HG03378 (cell line): ENCODE measurements at regions not wholly inside any gene's neighbourhood (a gene's known extent, or its start where the extent isn't known, plus 50 kb on each side); places are given as distances from the start of the nearest gene placed in this dataset.

ENCODE experiments used
- ATAC-seq: cut with Tn5 transposase; IDR thresholded peaks from one replicate; pipeline ENCODE4 v1.9.1; 2021; ENCODE audit warnings: mild to moderate bottlenecking, moderate library complexity; ENCODE audit not compliant: unreplicated experiment

DNA sequence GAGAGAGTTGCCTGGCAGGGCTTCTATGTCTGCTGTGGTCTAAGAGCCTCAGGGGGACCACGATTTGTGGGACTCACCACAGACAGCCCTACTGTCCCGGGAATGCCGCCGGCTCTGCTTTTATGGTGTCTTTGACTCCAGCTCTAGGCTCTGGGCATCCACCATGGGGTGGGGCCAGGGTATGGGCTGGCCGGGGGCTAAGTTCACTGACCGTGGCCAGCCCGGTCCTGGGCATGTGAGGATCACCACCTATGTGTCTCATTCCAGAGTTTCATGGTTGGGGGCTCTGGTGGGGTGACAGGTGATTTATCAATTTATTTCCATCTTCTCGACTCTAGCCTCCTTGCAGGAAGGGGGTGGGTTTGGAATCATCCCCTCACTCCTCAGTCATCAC is 139.4 kb downstream of the GADD45G start:
- ATAC-seq = no peak

DNA sequence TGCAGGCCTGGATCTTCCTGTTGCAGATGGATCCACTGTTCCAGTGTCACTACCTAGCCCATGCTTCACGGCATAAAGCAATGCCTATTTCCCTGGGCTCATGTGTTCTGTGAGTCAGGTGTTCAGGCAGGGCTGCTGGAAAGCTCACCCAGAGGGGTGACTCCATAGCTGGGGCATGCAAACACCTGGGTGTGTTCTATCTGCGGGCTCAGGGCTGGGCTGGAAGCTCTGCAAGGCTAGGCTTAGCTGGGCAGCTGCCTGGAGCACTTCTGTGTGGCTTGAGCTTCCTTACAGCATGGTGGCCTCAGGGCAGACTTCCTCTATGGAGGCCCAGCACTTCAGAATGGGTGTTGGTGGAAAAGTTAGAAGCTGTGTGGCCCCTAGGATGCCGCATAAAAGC is 139.9 kb downstream of the GADD45G start:
- no peak for ATAC-seq

DNA sequence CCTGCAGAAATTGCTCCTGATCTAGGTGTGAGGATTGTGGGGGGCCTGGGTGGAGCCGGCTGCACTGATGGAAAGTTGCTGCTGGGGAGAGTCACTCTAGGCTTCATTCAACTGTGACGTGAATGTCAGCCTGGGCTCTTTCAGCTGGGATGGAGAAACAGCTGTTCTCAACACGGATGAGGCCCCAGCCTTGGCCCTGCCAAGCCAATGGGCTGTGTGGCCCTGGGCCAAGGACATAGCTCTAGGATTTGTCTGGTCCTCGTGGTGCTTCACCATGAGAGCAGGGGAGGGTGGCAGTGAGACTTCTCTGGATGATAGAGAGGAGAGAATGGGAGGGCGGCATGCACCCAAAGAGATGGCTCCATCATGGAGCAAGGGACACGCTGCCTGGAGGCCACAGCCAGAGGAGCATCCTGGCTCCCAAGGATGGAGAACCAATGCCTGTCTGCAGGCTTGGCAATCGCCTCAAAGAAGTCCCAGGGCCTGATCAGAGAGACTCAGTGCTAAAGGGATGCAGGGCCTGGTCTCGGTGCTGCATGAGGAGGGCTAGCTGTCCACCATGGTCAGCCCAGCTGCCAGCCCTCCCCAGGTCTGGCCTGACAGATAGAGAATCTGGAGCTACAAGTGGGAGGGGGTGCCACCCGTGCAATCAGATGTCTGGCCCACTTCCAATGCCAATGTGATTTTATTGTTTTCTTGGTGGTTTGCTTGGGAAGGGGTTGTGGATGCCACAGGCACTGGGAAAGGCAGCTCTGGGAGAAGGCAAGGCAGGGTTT is 141.0 kb downstream of the GADD45G start:
- no peak for ATAC-seq

DNA sequence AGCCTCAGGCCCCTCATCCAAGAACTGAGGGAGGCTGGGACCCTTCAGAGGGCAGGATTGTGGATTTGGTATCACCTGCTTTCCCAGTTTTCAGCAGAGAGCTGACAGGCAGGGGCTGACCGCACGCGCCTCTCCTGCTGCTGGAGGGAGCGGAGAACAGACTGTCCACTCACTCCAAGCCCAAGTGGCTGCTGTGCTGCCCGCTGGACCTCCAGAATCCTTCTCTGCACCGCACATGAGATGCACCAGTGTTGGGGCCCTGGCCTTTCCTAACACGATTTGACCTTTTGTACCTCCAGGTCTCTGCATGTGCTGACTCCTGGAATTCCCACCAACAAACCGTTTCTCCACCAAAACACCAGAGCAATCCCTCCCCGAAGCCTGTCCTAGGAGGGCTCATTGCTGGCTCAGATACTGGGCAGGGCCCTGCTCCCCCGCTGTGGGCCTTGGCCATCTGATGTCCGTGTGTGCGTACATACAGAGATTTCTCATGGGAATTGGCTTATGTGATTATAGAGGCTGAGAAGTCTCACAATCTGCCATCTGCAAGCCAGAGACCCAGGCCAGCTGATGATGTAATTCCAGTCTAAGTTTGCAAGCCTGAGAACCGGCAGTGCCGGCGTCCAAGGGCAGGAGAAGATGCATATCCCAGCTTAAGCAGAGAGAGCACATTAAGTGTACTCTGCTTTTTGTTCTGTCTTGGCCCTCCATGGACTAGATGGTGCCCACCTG is 141.7 kb downstream of the GADD45G start:
- ATAC-seq = no peak

DNA sequence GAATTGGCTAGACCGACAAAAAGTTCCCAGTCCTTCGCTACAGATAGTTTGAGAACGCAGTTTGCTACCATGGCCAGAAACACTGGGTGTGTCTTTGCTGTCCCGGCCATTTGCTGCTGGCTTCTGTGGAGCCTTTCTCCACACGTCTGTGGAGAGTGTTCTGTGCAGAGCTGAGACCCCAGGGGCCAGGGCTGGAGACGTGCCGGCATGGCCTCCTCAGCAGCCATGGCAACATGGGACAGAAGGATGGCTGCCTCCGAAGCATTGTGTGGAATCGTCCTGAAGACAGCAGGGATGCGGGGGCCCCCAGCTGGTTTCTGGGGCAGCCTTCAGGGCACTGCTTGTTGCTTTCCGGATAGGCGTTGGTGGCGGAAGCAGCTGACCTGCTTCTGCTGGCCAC is 142.8 kb downstream of the GADD45G start:
- ATAC-seq = no peak

DNA sequence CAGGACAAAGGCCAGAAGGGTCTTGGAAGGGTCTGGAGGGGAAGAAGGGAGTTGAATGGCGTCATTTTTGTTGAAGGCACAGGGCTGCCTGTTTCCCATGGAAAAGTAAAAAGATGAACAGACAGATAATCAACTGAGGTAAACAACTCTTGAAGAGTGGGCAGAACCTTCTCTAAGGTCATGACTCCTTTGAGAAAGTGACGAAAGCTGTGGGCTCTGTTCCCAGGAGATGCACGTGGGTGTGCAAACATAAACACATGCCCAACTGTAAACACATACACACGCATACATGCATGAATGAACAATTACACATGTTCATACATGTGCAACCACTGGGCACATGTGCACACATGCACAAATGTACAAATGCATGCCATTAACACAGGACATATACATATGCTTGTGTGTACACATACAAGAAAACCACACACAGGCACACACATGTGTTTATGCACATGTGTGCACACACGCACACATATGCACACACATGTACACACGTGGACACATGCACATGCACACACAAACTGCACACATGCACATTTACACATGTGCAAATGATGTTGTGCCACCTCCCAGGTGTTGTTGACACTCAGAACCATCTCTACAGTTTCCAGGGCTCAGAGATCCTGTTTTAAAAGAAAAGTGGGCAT is 143.3 kb downstream of the GADD45G start:
- ATAC-seq = no peak

DNA sequence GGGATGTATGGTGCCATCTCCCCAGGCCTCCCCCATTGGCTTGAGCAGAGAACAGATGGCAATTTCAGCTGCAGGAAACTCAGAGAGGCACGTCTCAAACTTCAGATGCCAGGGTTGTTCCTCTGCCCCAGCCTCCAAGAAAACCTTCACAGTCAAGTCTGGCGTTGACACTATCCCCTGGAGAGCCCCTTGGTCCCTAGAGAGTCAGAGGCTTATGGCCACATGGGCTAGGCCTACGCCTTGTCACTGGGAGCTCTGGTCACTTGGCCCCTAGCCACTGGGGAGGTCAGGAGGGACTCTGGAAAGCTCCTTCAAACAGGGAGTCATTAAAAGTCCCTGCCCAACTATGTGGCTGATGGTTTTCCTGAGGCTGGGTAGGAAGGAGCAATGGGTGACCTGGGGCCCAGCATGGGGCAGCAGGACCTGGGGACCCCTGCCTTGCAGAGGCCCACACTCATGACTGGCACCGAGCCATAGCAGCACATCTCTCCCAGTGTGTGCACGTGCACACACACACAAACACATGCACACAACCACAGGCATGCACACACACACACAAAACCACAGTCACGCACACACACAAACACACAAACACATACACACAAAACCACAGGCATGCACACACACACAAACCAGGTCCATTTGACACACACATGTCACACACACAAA is 144.2 kb downstream of the GADD45G start:
- ATAC-seq = no peak

DNA sequence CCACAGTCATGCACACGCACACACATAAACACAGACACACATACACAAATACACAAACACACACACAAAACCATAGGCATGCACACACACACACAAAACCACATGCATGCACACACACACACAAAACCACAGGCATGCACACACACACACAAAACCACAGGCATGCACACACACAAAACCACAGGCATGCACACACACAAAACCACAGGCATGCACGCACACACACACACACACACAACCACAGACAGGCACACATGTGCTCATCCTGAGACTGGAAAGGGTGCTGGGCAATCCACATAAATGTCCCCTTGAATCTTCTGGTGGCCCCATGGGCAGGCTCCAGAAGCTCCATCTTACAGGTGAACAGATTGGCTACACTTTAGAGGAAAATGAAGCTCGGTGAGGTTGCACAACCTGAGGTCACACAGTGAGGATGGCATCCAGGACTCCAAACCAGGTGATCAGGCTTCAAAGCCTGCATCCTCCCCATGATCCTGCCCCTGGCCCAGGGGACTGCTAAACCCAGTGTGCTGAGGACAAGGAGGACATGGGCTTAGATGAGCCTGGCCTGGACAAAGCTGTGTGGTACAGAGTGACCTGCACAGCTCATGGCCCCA is 144.8 kb downstream of the GADD45G start:
- ATAC-seq = no peak

DNA sequence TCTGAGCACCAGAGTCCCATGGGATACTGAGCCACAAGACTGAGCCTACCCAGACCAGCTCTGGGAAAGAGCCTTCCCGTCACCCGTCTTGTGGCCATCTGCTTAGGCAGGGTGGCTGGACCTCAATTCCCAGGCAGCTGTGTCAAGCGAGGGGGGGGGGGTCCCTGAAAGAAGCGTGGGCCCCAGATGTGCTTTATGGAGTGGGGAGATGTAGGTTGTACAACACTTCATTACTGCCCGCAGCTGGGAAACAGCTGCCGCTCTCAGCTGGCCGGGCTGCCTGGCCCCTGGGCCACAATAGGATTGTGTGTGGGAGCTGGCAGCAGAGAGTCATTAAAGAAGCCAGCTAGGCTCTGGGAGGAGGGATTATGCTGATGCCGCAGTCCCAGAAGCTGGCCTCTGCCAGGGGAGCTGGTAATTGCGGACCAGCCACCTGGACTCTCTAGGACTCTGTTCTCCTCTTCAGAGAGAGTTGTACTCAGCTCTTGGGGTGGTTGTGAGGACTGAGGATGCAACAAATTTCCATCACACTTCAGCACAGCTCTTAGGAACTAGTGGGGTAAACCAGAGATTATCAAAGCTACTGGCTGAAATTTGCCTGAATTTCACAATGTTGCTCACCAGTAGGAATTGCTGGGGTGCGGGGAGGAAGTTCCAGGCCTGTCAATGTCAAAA is 145.4 kb downstream of the GADD45G start:
- ATAC-seq = no peak

DNA sequence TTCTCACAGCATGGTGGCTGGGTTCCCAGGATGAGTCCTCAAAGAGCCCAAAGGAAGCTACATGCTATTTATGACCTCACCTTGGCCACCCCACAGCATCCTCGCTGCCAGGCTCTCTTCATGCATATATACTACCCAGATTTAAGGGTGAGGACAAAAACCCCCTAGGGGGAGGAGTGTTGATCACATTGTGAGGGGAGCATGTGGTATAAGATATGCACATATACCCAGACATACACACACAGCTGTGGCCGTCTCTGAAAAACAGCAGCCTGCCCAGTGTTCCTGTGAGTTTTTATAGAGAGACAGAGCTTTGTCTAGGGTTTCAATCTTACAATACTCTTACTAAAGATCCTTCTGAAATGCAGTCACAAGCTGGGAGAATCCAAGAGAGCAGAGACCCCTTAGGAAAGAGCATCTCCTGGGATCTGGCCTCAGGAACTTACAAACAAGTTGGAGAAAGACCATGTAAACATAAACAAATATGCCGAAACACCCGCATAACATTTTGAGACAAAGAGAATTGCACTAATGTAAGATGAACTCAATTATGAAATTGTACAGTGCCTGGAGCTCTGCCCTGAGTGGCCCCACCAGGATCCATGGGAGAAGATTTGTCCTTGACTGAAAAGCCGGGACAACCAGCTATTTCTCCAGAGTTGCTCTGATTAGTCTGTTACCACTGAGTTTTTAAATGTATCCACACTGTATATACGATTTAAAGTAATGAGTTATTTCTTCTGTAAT is 146.4 kb downstream of the GADD45G start:
- ATAC-seq = no peak

DNA sequence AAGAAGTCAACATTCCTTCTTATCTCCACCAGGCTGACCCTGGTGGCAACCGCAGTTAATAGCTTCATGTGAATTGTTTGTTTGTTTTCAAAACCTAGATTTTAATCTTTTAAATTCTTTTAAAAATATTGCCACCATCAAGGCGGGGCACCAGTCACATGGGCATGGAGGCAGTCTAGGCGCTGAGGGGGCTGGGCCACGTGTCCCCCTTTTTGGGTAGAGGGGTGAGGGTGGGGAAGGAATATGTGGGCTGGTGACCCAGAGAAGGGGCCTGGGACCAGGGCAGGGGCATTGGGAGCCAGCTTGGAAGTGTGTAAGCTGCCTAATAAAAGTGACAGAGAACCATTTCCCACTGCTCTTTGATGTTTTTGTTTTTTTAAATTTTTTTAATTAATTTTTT is 147.3 kb downstream of the GADD45G start:
- ATAC-seq = no peak

DNA sequence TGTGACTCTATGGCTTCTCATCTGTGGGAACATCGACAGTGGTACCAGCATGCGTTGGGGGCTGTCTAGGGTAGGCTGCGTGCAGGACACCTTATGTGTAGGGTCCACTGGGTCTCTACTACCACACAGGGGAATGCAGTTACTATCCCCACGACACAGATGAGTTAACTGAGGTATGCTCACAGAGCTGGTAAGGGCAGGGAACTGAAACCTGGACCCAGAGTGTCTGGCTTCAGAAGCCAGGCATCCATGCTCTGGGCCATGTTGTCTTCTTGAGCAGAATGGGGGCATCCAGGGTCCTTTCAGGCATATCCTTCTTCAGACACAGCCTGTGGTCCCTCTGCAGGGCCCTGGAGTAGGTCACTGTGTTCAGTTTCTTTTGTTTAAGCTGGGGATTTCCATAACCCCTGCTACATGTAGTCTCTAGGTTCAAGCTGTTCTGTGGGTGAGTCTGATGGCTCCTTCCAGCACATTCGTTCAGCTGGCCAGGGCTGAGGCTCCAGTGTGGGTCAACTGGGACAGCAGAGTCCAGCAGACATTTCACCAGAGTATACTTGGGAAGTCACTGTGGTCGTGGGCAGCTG is 148.8 kb downstream of the GADD45G start:
- no peak for ATAC-seq

DNA sequence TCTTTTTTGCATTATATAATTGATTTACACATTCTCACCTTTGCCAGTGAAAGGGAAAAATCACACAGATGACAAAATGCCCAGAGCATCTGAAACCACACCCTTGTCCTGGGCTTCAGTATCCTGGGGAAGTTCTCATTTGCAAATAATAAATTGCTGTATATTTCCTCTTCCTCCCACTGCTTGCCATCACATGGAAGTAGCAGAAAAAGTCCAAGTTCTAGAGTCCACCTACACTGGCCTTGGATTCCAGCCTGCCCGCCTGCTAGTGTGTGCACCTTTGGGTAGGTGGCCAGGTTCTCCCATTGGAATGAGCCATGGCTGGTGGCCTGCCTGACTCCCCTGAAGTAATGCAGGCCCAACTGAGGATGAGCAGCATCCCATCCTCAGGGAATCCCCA is 149.4 kb downstream of the GADD45G start:
- ATAC-seq = no peak

DNA sequence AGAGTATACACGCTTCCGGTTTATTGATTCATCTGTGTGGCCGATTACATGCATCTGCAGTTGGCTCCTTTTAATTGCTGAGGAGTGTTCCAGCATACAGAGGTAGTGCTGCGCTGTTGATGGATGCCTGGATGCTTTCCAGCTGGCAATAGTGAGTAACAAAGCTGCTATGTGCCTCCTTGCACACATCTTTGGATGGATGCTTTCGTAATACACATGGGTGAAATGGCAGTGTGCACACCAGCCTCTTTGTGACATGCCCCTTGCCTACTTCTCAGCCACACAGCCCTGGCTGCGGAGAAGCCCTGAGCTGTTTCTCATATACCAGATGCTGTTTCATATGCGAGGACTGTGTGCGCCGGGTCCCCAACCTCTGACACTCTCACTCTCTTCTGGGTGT is 151.0 kb downstream of the GADD45G start:
- ATAC-seq = no peak

DNA sequence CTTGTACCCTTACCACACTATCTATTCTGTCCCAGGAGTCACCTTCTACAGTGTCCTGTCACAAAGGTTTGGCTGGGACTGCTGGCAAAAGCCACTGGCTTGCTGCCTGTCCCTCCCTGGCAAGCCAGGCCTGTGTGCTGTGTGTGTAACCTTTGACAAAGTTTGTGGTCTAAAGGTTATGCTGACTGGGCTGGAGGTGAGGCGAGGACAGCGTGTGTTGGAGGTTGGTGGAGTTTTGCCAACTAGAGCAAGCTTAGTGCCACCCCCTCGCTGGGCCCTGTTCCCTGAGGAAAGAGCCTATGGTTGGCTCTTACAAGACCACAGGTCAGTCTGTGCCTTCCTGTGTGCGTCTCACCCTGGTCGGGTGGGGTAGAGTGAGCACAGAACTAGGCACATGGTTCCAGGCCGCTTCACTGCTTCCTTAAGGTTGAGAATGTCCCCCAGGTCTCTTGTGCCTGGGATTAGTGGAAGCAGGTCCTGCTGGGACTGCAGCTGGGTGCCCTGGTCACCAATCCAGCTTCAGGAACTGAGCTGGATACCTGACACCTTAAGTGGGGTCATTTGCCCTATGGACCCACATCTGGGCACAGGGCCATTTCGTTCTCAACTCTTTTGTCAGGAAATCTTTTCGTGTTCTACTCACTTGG is 152.2 kb downstream of the GADD45G start:
- no peak for ATAC-seq

DNA sequence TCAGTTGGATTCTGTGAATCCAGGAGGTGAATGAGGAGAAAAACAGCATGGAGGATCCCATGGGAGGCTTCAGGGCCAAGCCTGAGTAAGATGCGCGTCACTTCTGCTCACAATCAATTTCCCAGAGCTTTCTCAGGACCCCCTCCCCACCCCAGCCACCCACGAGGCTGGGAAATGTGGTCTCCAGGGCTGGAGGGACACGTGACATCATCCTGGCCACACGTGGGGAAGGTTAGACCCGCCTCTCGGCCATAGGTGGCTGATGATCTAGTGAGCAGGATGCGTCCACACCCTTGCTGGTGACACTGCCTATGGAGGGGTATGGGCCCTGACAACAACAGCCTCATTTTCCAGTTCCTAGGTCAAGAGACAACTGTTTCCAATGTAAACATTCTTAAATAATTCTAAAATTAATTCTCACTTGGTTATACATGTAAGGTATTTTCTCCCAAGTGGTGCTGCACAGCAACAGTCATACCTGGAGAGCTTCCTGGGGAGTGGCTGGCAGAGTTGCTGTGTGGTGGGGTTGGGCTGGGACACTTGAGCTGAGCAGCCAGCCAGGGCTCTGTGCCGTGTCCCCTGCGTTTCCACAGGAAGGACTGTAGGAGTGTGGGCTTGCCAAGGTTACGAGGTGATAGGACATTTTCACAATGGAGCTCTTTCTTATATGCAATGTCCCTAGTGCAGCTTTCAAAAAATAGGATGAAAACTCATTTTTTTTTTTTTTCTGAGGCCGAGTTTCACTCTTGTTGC is 153.1 kb downstream of the GADD45G start:
- ATAC-seq = no peak

DNA sequence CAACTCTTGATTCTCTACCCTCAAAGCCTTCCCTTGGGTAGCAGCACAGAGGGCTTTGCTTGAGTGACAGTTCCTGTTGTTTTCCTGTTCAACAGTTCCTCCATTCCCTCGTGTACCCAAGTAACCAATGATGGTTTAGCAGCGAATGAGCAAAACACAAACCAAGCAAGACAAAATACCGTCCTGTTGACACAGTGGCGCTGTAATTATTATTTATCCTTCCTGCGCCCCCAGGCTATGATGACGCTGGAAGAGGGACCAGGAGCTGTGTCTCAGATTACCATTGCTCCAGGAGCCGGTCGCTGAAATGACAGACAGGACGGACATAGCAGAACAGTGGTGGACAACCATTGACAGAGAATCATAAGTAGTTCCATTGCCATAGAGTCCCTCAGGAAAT is 154.8 kb downstream of the GADD45G start:
- no peak for ATAC-seq

DNA sequence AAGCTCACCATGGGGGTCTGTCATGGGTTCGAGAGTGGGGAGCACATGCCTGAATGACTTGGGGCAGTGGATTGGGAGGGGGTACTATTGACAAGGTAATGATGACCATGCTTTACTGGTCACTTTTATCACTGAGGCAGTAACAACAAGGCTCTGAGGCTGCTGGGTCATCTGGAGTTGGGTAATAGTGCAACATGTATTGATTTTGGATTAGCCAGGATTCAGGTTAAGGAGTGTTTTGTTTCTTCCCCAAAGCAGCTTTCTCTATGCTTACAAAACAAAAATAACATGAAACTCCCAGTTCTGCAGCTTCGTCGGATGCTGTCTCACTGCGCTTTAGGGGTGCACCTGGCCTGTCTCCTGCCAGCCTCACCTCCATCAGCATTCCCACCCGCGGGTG is 155.3 kb downstream of the GADD45G start:
- ATAC-seq = no peak
